MM.1S (cell line): ENCODE measurements at regions not wholly inside any gene's neighbourhood (a gene's known extent, or its start where the extent isn't known, plus 50 kb on each side); places are given as distances from the start of the nearest gene placed in this dataset.

ENCODE experiments used
- DNase-seq: peaks from one replicate; pipeline ENCODE4 v3.0.0-alpha.2; 2015
- H2AFZ ChIP-seq: fragments of 300-600 bp; sonication (generic); 2 replicates; pipeline ENCODE4 v1.6.0; 2016; ENCODE audit warnings: antibody characterized with exemption, low read length
- H3F3A ChIP-seq: fragments of 300-600 bp; sonication (generic); 2 replicates; pipeline ENCODE4 v1.6.1; 2016; ENCODE audit warnings: mild to moderate bottlenecking, antibody characterized with exemption, low read length, moderate library complexity, mixed read lengths; ENCODE audit not compliant: insufficient read depth
- H3K27ac ChIP-seq: fragments of 300-600 bp; sonication (generic); 2 replicates; pipeline ENCODE4 v1.5.1; 2016; ENCODE audit warnings: mild to moderate bottlenecking, low read length
- H3K27me3 ChIP-seq: fragments of 300-600 bp; sonication (generic); replicated peaks from 2 replicates; pipeline ENCODE4 v1.6.0; 2016; ENCODE audit warnings: low read length; ENCODE audit not compliant: insufficient read depth
- H3K36me3 ChIP-seq: fragments of 300-600 bp; sonication (generic); replicated peaks from 2 replicates; pipeline ENCODE4 v1.6.1; 2016; ENCODE audit warnings: mild to moderate bottlenecking, low read length, mixed read lengths; ENCODE audit not compliant: insufficient read depth
- H3K4me1 ChIP-seq: fragments of 300-600 bp; sonication (generic); 2 replicates; pipeline ENCODE4 v1.6.1; 2016; ENCODE audit warnings: low read length, mixed read lengths
- H3K4me2 ChIP-seq: fragments of 300-600 bp; sonication (generic); 2 replicates; pipeline ENCODE4 v1.6.0; 2016; ENCODE audit warnings: low read depth, low read length
- H3K4me3 ChIP-seq: fragments of 300-600 bp; sonication (generic); 2 replicates; pipeline ENCODE4 v1.5.1; 2016; ENCODE audit warnings: low read length, mixed read lengths
- H3K79me2 ChIP-seq: fragments of 300-600 bp; sonication (generic); 2 replicates; pipeline ENCODE4 v1.6.1; 2016; ENCODE audit warnings: mixed run types, low read length, mixed read lengths
- H3K9ac ChIP-seq: fragments of 300-600 bp; sonication (generic); 2 replicates; pipeline ENCODE4 v1.6.1; 2016; ENCODE audit warnings: low read length, mixed read lengths
- H3K9me2 ChIP-seq: fragments of 300-600 bp; sonication (generic); replicated peaks from 2 replicates; pipeline ENCODE4 v1.6.1; 2016; ENCODE audit warnings: mild to moderate bottlenecking, low read length, mixed read lengths; ENCODE audit not compliant: insufficient read depth
- H3K9me3 ChIP-seq: fragments of 300-600 bp; sonication (generic); replicated peaks from 2 replicates; pipeline ENCODE4 v1.6.1; 2016; ENCODE audit warnings: mild to moderate bottlenecking, low read length, mixed read lengths; ENCODE audit not compliant: insufficient read depth
- H4K20me1 ChIP-seq: fragments of 300-600 bp; sonication (generic); 2 replicates; pipeline ENCODE4 v1.6.1; 2016; ENCODE audit warnings: mild to moderate bottlenecking, low read length, moderate library complexity, mixed read lengths; ENCODE audit not compliant: insufficient read depth
- CTCF ChIP-seq: fragments of 300-600 bp; sonication (generic); IDR thresholded peaks from 2 replicates; pipeline ENCODE4 v1.5.1; 2016; ENCODE audit warnings: antibody characterized with exemption, low read length, mixed read lengths
- EZH2 ChIP-seq: fragments of 300-600 bp; sonication (generic); optimal IDR thresholded peaks from 2 replicates; pipeline ENCODE3; 2017; ENCODE audit warnings: low read depth, mild to moderate bottlenecking, antibody characterized with exemption, low read length, mixed read lengths
- EZH2phosphoT487 ChIP-seq: fragments of 300-600 bp; sonication (generic); IDR thresholded peaks from 2 replicates; pipeline ENCODE4 v1.6.1; 2018; ENCODE audit warnings: antibody characterized with exemption, low read length

- H3K4me1 ChIP-seq = no peaks in the 10 kb centered on the region
- no peaks in the 10 kb centered on the region for H3F3A ChIP-seq
- TF ChIP-seq CTCF = no peak
- TF ChIP-seq EZH2phosphoT487 = no peak
- TF ChIP-seq EZH2 = no peak
- H3K36me3 ChIP-seq = no peaks in the 10 kb centered on the region
- H3K4me2 ChIP-seq = no peak overlapping the region
- no peaks in the 10 kb centered on the region for H4K20me1 ChIP-seq
- no peak for DNase-seq
- no peaks in the 10 kb centered on the region for H3K9me3 ChIP-seq
- no peaks in the 10 kb centered on the region for H3K79me2 ChIP-seq
- H3K27ac ChIP-seq = no peak overlapping the region
- no peak overlapping the region for H3K9ac ChIP-seq
- no peak overlapping the region for H3K4me3 ChIP-seq
- H3K9me2 ChIP-seq = no peaks in the 10 kb centered on the region
- H2AFZ ChIP-seq = no peak overlapping the region
- peaks cover 11% of the 10 kb centered on the region; the same call in 1 of the 2 replicates for H3K27me3 ChIP-seq
These were observed 143.3 kb upstream of the LHX1 start for GRCh38 chr17:36793976-36794375.

GRCh38 chr17:36807496-36808179, 129.6 kb upstream of the LHX1 start:
- Histone ChIP-seq H3K27ac (no peak overlapping the region), H3K9ac (no peak overlapping the region), H3K4me3 (no peak overlapping the region), H3K9me3 (no peaks in the 10 kb centered on the region), H3K9me2 (no peaks in the 10 kb centered on the region), H3K79me2 (no peaks in the 10 kb centered on the region), H3K36me3 (no peaks in the 10 kb centered on the region), H2AFZ (no peak overlapping the region), H4K20me1 (no peaks in the 10 kb centered on the region), H3K4me1 (no peaks in the 10 kb centered on the region), H3K4me2 (no peak overlapping the region), H3F3A (no peaks in the 10 kb centered on the region), H3K27me3 (peaks cover 47% of the 10 kb centered on the region)
- no peak for DNase-seq
- TF ChIP-seq CTCF (no peak), EZH2phosphoT487 (no peak), EZH2 (no peak)

GRCh38 chr17:36808180-36808661, 129.1 kb upstream of the LHX1 start:
- Histone ChIP-seq H3K4me3 (no peak overlapping the region), H3K4me2 (no peak overlapping the region), H3K9me3 (no peaks in the 10 kb centered on the region), H3K36me3 (no peaks in the 10 kb centered on the region), H3K79me2 (no peaks in the 10 kb centered on the region), H3K9ac (no peak overlapping the region), H3K9me2 (no peaks in the 10 kb centered on the region), H3K27me3 (peaks cover 53% of the 10 kb centered on the region), H3F3A (no peaks in the 10 kb centered on the region), H2AFZ (no peak overlapping the region), H4K20me1 (no peaks in the 10 kb centered on the region), H3K27ac (no peak overlapping the region), H3K4me1 (no peaks in the 10 kb centered on the region)
- DNase-seq = no peak
- TF ChIP-seq EZH2 = no peak
- TF ChIP-seq EZH2phosphoT487 = no peak
- TF ChIP-seq CTCF = no peak
